ENCODE measurements at regions not wholly inside any gene's neighbourhood (a gene's known extent, or its start where the extent isn't known, plus 50 kb on each side); places are given as distances from the start of the nearest gene placed in this dataset.

GRCh38 chr2:144702051-144702450 lies 182.1 kb upstream of the ZEB2 start:
- TF ChIP-seq CTCF (conservative IDR thresholded peaks at IDR 0.05; ENCODE audit: low read depth, low read length) (no peak), EZH2 (IDR thresholded peaks at IDR 0.05; ENCODE audit: borderline replicate concordance, low read depth, low read length, poor library complexity, severe bottlenecking) (no peak)
